NB4 (cell line): ENCODE measurements at regions not wholly inside any gene's neighbourhood (a gene's known extent, or its start where the extent isn't known, plus 50 kb on each side); places are given as distances from the start of the nearest gene placed in this dataset.

Experiments
- CTCF ChIP-seq: IDR thresholded peaks from one replicate; pipeline ENCODE4 v1.5.1; 2012; ENCODE audit warnings: low read depth, low read length
- POLR2A ChIP-seq: IDR thresholded peaks from 2 replicates; pipeline ENCODE4 v1.6.1; 2011; ENCODE audit warnings: mild to moderate bottlenecking; ENCODE audit not compliant: insufficient read length; ENCODE audit errors: extremely low read depth

- TF ChIP-seq POLR2A: no peak
- TF ChIP-seq CTCF: no peak
Observed at GRCh38 chr3:154745929-154746328, 315.9 kb upstream of the GPR149 start.
